HEK293 (cell line): ENCODE measurements at regions not wholly inside any gene's neighbourhood (a gene's known extent, or its start where the extent isn't known, plus 50 kb on each side); places are given as distances from the start of the nearest gene placed in this dataset.

Source experiments
- BCL11B ChIP-seq: fragments of 450-650 bp; formaldehyde crosslinking; IDR thresholded peaks from 2 replicates; pipeline ENCODE4 v1.5.1; 2016; ENCODE audit warnings: low read depth, missing biosample characterization, missing genetic modification characterization
- GLI4 ChIP-seq: fragments of 450-650 bp; formaldehyde crosslinking; IDR thresholded peaks from 2 replicates; pipeline ENCODE4 v1.5.1; 2016; ENCODE audit warnings: missing biosample characterization, missing genetic modification characterization
- KLF10 ChIP-seq: fragments of 450-650 bp; IDR thresholded peaks from 2 replicates; pipeline ENCODE4 v1.5.1; 2018; ENCODE audit warnings: missing biosample characterization, mild to moderate bottlenecking, missing genetic modification characterization
- KLF7 ChIP-seq: fragments of 450-650 bp; formaldehyde crosslinking; IDR thresholded peaks from 2 replicates; pipeline ENCODE4 v1.5.1; 2016; ENCODE audit warnings: missing biosample characterization, missing genetic modification characterization, borderline replicate concordance
- PBX3 ChIP-seq: sonication (generic); formaldehyde crosslinking; IDR thresholded peaks from 2 replicates; pipeline ENCODE4 v1.8.1; 2022; ENCODE audit warnings: mild to moderate bottlenecking, moderate library complexity, missing genetic modification reagents
- PRDM6 ChIP-seq: fragments of 450-650 bp; formaldehyde crosslinking; IDR thresholded peaks from 2 replicates; pipeline ENCODE4 v1.5.1; 2017; ENCODE audit warnings: missing biosample characterization, missing genetic modification characterization
- SALL2 ChIP-seq: fragments of 450-650 bp; formaldehyde crosslinking; IDR thresholded peaks from 2 replicates; pipeline ENCODE4 v1.5.0; 2017; ENCODE audit warnings: missing biosample characterization, mild to moderate bottlenecking, missing genetic modification characterization, borderline replicate concordance
- SCRT1 ChIP-seq: fragments of 450-650 bp; formaldehyde crosslinking; IDR thresholded peaks from 2 replicates; pipeline ENCODE4 v1.5.1; 2016; ENCODE audit warnings: missing biosample characterization, missing genetic modification characterization, borderline replicate concordance
- WT1 ChIP-seq: fragments of 450-650 bp; formaldehyde crosslinking; IDR thresholded peaks from 2 replicates; pipeline ENCODE4 v1.5.1; 2016; ENCODE audit warnings: missing biosample characterization, missing genetic modification characterization
- ZBTB49 ChIP-seq: fragments of 450-650 bp; formaldehyde crosslinking; IDR thresholded peaks from 2 replicates; pipeline ENCODE4 v1.5.1; 2016; ENCODE audit warnings: missing biosample characterization, missing genetic modification characterization, low read depth
- ZBTB8A ChIP-seq: fragments of 450-650 bp; formaldehyde crosslinking; IDR thresholded peaks from 2 replicates; pipeline ENCODE4 v1.5.1; 2016; ENCODE audit warnings: missing biosample characterization, missing genetic modification characterization
- ZNF146 ChIP-seq: fragments of 450-650 bp; formaldehyde crosslinking; IDR thresholded peaks from 2 replicates; pipeline ENCODE4 v1.5.1; 2016; ENCODE audit warnings: missing biosample characterization, missing genetic modification characterization
- ZNF23 ChIP-seq: fragments of 450-650 bp; formaldehyde crosslinking; IDR thresholded peaks from 2 replicates; pipeline ENCODE4 v1.5.1; 2016; ENCODE audit warnings: missing biosample characterization, missing genetic modification characterization, borderline replicate concordance
- ZNF311 ChIP-seq: fragments of 450-650 bp; formaldehyde crosslinking; IDR thresholded peaks from 2 replicates; pipeline ENCODE4 v1.5.1; 2017; ENCODE audit warnings: missing biosample characterization, missing genetic modification characterization, borderline replicate concordance
- ZNF416 ChIP-seq: fragments of 450-650 bp; formaldehyde crosslinking; IDR thresholded peaks from 2 replicates; pipeline ENCODE4 v1.5.1; 2016; ENCODE audit warnings: missing biosample characterization, missing genetic modification characterization
- ZNF473 ChIP-seq: fragments of 450-650 bp; formaldehyde crosslinking; IDR thresholded peaks from 2 replicates; pipeline ENCODE4 v1.5.1; 2017; ENCODE audit warnings: missing biosample characterization, missing genetic modification characterization
- ZNF501 ChIP-seq: fragments of 450-650 bp; formaldehyde crosslinking; IDR thresholded peaks from 2 replicates; pipeline ENCODE4 v1.5.1; 2016; ENCODE audit warnings: missing biosample characterization, missing genetic modification characterization
- ZNF514 ChIP-seq: fragments of 450-650 bp; formaldehyde crosslinking; IDR thresholded peaks from 2 replicates; pipeline ENCODE4 v1.5.1; 2016; ENCODE audit warnings: missing biosample characterization, missing genetic modification characterization
- ZNF518A ChIP-seq: fragments of 450-650 bp; formaldehyde crosslinking; conservative IDR thresholded peaks from 2 replicates; pipeline ENCODE4 v1.5.1; 2016; ENCODE audit warnings: low read depth, missing biosample characterization, missing genetic modification characterization
- ZNF521 ChIP-seq: fragments of 450-650 bp; formaldehyde crosslinking; IDR thresholded peaks from 2 replicates; pipeline ENCODE4 v1.5.1; 2017; ENCODE audit warnings: missing biosample characterization, mild to moderate bottlenecking, missing genetic modification characterization
- ZNF548 ChIP-seq: fragments of 450-650 bp; formaldehyde crosslinking; IDR thresholded peaks from 2 replicates; pipeline ENCODE4 v1.5.1; 2016; ENCODE audit warnings: missing biosample characterization, missing genetic modification characterization
- ZNF561 ChIP-seq: fragments of 450-650 bp; IDR thresholded peaks from 2 replicates; pipeline ENCODE4 v1.5.1; 2018; ENCODE audit warnings: missing biosample characterization, missing genetic modification characterization, borderline replicate concordance
- ZNF585B ChIP-seq: fragments of 450-650 bp; formaldehyde crosslinking; IDR thresholded peaks from 2 replicates; pipeline ENCODE4 v1.5.1; 2016; ENCODE audit warnings: missing biosample characterization, missing genetic modification characterization
- ZNF600 ChIP-seq: fragments of 450-650 bp; formaldehyde crosslinking; IDR thresholded peaks from 2 replicates; pipeline ENCODE4 v1.5.1; 2016; ENCODE audit warnings: missing biosample characterization, missing genetic modification characterization
- ZNF626 ChIP-seq: fragments of 450-650 bp; sonication (Bioruptor Pico); formaldehyde crosslinking; IDR thresholded peaks from 2 replicates; pipeline ENCODE4 v1.5.1; 2018; ENCODE audit warnings: missing biosample characterization, missing genetic modification characterization, inconsistent platforms
- ZNF664 ChIP-seq: fragments of 450-650 bp; formaldehyde crosslinking; IDR thresholded peaks from 2 replicates; pipeline ENCODE4 v1.5.1; 2016; ENCODE audit warnings: missing biosample characterization, missing genetic modification characterization
- ZNF707 ChIP-seq: fragments of 450-650 bp; formaldehyde crosslinking; IDR thresholded peaks from 2 replicates; pipeline ENCODE4 v1.5.1; 2016; ENCODE audit warnings: missing biosample characterization, missing genetic modification characterization
- TF ChIP-seq, protein P1 (sequence below): fragments of 450-650 bp; formaldehyde crosslinking; IDR thresholded peaks from 2 replicates; pipeline ENCODE4 v1.5.1; 2017; ENCODE audit warnings: missing biosample characterization, missing genetic modification characterization
- TF ChIP-seq, protein P2 (sequence below): fragments of 450-650 bp; formaldehyde crosslinking; IDR thresholded peaks from 2 replicates; pipeline ENCODE4 v1.5.1; 2017; ENCODE audit warnings: missing biosample characterization, missing genetic modification characterization

- TF ChIP-seq ZNF518A (no peak), ZBTB49 (tag by site-specific recombination) (no peak), ZNF548 (no peak), GLI4 (tag by site-specific recombination) (no peak), BCL11B (no peak), ZNF626 (tag by site-specific recombination) (0 out of 2 replicates have a peak, but pooled peaks have one; percentile 58), WT1 (tag by site-specific recombination) (no peak), ZNF585B (tag by site-specific recombination) (no peak), PBX3 (CRISPR knock-in tag) (no peak), ZNF501 (tag by site-specific recombination) (no peak), SALL2 (tag by site-specific recombination) (no peak), ZNF416 (no peak), ZNF707 (tag by site-specific recombination) (no peak), ZNF561 (peak; percentile 78), KLF7 (no peak), ZNF664 (tag by site-specific recombination) (no peak), ZNF311 (no peak), PRDM6 (tag by site-specific recombination) (no peak), ZNF23 (tag by site-specific recombination) (no peak), SCRT1 (no peak), ZNF514 (no peak), ZNF521 (tag by site-specific recombination) (no peak), ZBTB8A (tag by site-specific recombination) (no peak), KLF10 (no peak), ZNF146 (no peak), ZNF600 (tag by site-specific recombination) (no peak), ZNF473 (no peak)
- TF ChIP-seq, protein P1, sequence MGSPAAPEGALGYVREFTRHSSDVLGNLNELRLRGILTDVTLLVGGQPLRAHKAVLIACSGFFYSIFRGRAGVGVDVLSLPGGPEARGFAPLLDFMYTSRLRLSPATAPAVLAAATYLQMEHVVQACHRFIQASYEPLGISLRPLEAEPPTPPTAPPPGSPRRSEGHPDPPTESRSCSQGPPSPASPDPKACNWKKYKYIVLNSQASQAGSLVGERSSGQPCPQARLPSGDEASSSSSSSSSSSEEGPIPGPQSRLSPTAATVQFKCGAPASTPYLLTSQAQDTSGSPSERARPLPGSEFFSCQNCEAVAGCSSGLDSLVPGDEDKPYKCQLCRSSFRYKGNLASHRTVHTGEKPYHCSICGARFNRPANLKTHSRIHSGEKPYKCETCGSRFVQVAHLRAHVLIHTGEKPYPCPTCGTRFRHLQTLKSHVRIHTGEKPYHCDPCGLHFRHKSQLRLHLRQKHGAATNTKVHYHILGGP, result no peak
- TF ChIP-seq, protein P2, sequence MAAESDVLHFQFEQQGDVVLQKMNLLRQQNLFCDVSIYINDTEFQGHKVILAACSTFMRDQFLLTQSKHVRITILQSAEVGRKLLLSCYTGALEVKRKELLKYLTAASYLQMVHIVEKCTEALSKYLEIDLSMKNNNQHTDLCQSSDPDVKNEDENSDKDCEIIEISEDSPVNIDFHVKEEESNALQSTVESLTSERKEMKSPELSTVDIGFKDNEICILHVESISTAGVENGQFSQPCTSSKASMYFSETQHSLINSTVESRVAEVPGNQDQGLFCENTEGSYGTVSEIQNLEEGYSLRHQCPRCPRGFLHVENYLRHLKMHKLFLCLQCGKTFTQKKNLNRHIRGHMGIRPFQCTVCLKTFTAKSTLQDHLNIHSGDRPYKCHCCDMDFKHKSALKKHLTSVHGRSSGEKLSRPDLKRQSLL, result no peak
These were observed 66.6 kb upstream of the SPATA31E1 start (continued) for GRCh38 chr9:87816036-87816435.
